ENCODE measurements at regions not wholly inside any gene's neighbourhood (a gene's known extent, or its start where the extent isn't known, plus 50 kb on each side); places are given as distances from the start of the nearest gene placed in this dataset.
"Not testable (repeated sequence)": the region's sequence is repeated elsewhere in the genome, so short reads cannot be mapped to it uniquely, and the experiment has no call there.

DNA sequence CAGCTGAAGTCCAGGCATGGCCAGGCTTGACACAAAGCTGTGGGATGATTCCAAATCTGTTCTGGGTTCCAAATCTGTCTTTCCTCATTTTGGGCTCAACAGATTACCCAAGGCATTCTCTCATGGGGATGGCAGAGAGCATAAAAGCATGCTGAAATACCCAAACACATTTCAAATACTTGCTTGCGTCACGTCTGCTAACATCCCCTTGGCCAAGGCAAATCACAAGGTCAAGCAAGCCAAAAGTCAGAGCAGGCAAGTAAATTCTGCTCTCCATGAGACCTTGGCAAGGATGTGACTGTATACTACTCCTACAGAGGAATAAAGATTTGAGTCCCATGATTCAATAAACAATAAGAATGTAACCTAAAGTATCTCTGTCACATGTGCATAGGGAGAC is 306.7 kb downstream of the EPB41L4A start:
- no peak for DNase-seq (ENCODE audit: low read depth)

DNA sequence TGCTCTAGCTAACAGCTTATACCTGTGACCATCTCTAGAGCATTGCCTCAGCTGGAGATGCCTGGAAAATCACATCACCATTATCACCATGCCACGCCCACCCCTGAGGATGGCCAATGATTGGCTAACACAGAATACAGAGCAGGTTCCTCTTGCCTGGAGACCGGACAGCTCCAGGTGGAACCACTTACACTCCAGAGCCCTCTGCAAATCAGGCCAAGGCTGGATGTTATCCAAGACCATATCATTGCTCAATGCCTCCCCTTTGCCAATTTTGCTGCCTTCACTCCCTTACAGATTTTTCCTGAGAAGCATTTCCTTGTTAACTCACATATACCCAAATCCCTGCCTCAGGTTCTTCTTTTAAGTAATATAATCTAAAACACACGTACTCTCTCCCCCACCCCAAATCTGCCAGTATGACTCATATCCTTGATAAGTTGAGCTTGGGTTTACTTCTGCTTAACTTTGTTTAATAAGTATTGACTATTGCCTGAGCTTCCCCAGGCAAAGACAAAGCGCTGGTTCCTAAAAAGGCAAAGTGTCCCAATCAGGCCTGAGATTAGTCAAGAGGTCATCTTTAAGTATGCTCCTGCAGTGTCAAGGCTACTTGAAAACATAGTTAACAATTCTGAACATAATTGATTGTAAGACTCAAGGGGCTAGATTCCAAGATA is 309.6 kb downstream of the EPB41L4A start:
- DNase-seq (ENCODE audit: low read depth): peak; percentile 85

DNA sequence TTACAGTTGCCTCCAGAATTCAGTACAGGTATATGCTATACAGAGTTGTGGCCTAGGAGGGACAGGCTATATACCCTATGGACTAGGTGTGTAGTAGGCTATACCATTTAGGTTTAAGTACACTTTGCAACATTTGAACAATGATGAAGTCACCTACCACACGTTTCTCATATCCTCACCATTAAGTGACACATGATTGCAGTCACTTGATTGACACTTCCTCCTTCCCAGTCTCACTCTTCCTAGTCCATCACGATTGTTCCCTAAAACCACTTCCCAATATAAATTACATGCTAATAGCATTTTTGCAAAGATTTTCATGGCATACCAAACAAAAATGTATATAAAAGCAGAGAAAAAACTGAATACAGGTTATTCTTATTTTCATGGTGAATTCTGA is 312.2 kb downstream of the EPB41L4A start:
- no peak for DNase-seq (ENCODE audit: low read depth)

DNA sequence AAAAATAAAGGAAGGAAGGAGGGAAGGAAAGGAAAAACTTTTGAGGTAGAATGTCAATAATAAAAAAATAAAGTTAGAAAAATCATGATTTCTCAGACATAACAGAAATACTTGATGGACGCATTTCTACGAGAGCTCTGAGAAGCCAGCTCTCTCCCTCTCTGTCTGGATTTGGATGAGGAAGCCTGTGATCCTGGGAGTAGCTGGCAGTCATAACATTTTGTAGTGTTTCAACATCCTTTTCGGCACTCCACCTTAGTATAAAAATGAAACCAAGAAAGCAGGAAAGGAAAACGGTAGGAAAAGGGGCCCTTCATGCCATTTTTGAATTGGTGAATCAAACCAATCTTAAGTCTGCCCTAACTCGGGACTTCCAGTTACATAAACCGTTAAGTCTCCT is 321.3 kb downstream of the EPB41L4A start:
- DNase-seq (ENCODE audit: low read depth): peak; percentile 13

DNA sequence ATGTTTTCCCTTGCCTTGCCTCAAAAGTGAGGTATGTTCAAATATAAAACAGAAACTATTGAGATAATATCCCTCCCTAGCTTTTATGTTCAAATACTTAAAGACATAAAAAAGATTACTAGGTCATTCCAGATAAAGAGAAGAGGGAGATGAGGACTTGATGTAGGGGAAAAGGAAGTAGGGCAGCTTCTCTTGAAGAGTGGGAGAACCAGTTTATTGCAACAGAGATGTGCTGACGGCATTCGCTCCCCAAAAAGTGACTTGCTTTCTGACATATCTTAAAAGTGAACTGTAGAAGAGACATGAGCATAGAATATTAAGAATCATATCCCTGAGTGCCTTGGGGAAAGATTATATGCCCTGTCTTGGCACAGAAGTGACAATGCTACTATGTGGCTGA is 330.2 kb upstream of the NREP start:
- no peak for DNase-seq (ENCODE audit: low read depth)

DNA sequence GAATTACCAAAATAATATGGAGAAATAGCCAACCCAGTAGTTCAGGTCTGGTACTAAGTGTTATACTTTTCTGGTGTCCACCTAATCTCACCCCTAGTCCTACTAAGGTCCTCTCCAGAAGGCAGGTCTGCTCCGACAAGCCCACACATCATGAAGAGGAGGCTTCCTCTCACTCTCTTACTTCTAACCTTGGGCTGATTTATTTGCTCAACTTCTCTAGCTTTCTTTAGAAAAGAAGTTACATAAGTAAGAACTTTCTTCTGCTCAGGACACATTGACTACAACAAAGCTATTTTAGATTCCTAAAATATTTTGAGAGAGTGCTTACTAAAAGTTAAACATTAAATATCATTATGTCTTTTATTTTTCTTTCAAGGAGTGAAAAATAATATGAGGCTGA is 329.7 kb upstream of the NREP start:
- DNase-seq (ENCODE audit: low read depth): no peak

DNA sequence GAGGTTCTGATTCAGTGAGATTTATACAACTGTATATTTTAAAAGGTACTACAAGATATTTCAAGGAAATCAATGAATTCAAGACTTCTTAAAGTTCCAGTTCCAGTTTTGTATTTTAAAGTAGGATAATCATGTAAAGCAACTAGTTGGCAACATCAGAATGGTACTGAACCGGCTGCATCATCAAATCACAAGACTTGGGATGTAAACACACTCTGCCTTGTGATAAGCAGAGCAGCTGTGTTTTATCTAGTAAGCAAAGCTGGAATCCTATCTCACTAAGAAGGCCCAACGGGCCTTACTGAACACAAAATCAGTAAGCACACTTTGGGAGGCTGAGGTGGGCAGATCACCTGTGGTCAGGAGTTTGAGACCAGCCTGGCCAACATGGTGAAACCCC is 327.2 kb upstream of the NREP start:
- peak; percentile 83 for DNase-seq (ENCODE audit: low read depth)

DNA sequence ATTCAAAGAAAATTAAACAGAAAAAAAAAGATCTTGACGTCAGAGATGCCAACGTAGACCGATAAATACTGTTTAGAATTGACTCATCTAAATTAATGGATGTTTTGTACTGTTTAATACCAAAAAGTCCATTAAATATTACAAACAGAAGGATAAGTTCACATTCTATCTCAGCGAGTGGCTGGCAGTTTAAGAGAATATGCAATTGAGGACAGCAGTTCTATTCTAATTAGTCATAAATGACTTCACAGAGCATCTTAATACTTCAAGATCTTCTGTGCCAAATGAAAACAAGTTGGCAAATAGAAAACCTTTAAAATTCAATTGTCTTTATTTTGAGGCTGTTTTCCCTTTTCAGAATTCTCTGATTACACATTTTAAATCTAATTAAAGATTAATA is 326.6 kb upstream of the NREP start:
- DNase-seq (ENCODE audit: low read depth): peak; percentile 18

DNA sequence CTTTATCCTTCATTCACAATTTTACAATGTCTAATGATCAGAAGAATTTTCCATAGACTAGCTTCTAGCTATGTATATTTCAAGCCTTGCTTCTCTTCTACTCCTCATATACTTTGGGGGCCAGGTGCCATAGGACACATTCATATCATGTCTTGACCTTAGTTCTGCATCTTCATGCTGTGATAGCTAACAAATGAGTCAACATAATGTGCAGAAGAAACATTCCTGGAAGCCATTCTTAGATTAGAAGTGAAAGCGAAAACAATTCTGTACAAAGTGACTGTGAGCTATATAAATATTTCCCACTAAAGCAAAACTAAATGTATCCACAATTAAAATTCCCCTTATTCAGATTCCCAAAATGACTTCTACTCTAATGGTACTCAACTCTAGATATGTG is 320.2 kb upstream of the NREP start:
- peak; percentile 46 for DNase-seq (ENCODE audit: low read depth)

DNA sequence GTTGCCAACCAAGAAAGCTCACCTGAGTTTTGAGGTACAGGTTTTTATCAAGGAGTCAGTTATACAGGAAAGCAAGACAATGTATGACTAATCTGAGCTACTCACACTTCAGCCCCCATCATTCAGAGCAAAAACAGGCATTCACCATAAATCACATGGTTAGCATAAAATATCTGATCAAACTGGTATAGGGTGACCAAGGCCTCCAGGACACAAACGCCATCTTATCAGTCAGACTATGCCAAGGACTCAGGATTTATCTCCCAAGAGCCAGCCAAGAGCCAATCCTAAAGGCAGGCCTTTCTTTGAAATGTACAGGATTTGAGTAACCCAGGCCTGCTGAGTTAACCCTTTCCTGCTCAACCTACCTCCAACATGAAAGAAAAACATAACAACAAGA is 313.0 kb upstream of the NREP start:
- no peak for DNase-seq (ENCODE audit: low read depth)

DNA sequence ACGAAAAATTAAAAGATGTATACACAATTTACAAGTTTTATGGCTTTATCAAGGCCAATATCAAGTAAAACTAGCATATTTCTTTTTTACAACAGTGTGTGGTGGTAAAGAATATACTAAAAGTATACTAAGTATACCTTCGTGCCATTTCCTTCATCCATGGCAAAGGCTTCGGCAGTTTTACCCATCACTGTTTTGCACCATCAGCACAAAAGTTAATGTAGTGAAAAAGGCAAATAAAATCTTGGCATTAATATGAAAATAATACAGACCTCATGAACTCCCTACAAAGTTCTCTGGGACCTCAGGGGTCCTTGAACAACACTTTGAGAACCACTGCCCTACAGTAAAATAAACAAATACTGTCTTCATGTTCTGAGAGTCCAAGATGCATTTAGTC is 312.3 kb upstream of the NREP start:
- no peak for DNase-seq (ENCODE audit: low read depth)

DNA sequence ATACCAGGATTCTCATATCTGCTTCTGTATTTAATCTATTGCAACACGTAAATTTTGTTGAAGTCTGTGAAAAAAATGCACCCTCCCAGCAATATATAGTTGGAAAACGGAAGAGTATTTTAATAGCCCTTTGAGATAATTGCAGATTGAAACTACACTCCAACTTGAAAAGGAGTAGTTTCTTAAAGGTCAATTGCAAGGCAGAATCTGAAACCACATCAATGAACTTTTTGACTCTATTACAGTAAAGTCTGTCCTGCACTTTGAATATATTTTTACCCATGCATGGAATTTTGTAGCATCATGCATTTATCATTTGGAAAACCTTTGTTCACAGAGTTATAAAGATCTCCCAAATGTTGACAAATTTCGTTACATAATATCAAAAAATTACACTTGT is 311.6 kb upstream of the NREP start:
- DNase-seq (ENCODE audit: low read depth): no peak

DNA sequence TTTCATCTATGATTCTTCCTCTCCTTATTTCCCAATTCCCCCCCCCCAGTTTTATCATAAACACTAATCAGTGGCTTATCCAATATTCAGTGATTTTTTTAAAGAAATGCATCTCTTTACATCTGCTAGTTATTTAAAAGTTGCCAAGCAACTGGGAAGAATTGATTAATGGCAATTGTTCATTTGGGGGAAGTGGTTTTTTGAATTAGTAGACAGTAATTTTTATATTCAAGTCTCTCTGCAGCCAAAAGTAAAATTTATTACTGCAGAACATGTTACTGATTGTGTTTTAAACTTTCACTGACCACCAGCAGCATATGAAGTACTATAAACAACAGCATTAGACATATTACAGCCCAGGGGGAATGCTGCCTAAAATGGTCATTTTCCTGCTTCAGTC is 308.8 kb upstream of the NREP start:
- DNase-seq (ENCODE audit: low read depth): no peak

DNA sequence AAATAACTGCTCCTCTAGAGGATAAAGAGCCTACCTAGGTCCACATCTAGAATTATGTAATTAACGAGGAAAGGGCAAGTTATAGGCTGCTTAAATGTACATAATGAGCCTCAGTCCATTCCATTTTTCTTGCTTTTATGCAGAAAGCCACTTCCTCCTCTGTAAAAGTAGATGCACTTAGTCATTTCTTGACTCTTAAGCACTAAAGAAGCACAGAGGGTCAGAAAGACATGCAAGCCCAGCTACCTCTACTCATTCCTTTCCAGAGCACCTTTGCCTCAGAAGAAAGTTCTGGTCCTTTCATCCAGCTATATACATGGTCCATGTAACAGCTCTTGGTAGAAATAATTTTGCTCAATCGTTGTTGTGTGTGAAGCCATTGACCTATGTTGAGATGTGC is 308.0 kb upstream of the NREP start:
- DNase-seq (ENCODE audit: low read depth): no peak

DNA sequence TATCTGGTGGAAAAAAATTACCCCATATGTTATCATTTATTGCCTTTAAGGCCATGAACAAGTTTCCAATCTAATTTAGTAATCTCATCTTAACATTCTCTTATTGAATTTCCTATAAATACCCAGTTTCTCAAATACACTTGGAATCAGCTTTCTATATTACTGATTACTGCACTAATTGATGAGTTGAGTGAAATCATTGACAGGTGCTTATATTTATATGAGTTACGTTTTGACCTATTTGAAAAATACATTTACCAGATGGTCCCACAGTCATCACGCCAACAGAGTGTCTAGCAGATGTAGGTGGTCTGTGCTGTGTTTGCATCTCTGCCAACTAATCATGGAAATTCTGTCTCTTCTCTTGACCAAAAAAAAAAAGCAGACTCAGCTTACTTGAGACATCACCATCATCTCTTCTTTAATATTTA is 307.3 kb upstream of the NREP start:
- DNase-seq (ENCODE audit: low read depth): no peak

DNA sequence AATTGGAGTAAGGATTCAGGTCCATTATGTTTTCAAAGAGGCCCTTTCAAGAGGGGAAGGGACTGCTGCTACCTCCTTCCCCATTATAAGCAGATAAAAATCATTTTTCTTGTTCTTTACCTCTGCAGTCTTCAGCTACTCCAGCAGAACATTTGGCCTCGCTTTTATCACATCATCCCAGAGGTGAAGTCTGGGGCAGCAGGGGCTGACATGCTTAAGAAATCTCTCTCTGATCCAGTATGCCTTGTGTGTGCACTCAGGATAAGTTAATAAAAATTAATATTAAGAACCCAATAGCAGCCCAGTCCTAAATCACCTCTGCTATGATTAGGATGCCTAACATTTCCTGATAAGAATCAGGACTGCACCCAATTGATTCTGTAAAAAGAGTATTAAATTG is 306.9 kb upstream of the NREP start:
- no peak for DNase-seq (ENCODE audit: low read depth)

DNA sequence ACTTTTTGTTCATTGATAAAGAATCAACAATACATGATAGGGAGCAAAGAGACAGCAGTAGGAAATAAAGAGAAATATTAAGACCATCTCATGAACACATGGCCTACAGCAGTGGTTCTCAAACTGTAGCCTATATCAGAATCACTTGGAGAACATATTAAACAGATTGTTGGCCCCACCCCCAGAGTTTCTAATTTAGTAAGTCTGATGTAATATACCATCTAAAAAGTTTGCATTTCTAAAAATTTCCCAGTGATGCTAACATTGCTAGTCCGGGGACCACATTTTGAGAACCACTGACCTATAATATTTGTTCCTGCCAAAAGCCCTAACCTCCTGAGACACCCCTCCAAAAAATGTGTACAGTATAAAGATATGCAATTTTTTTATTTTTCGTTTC is 306.2 kb upstream of the NREP start:
- no peak for DNase-seq (ENCODE audit: low read depth)

DNA sequence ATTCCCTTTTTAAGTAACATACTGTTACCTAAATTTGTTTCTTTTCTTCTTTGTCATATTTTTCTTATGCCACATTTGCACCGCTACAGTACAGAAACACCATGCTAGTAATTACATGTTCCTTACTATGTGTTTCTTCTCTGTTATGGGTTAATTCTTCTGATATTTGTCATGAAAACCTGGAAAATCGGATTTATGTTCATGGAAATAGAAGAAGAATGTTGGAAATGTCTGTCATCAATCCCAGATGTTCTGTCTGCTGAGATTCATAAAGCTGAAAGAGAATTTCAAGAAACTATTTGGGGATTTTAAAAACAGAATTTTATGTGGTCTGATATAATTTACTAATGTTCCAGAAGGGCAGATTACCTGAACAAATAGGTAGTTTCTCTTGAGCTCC is 305.2 kb upstream of the NREP start:
- DNase-seq (ENCODE audit: low read depth): no peak

DNA sequence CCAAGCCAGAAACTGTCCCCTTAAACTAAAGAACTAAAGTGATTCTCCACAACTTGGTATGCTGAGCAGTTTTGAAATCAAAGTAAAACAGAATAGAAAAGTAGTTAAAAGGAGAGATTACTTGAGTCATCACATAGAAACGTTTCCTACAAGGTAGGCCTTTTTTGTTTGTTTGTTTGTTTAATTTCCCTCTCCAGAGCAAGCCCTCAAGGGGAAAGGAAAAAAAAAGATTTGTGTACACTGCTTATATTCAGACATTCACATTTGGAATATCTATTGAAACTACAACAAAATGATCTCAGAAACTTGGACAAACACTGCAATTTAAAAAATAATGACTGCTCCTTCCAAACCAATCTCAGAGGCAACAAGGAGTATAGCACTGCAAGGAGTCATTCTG is 304.7 kb upstream of the NREP start:
- DNase-seq (ENCODE audit: low read depth): no peak

DNA sequence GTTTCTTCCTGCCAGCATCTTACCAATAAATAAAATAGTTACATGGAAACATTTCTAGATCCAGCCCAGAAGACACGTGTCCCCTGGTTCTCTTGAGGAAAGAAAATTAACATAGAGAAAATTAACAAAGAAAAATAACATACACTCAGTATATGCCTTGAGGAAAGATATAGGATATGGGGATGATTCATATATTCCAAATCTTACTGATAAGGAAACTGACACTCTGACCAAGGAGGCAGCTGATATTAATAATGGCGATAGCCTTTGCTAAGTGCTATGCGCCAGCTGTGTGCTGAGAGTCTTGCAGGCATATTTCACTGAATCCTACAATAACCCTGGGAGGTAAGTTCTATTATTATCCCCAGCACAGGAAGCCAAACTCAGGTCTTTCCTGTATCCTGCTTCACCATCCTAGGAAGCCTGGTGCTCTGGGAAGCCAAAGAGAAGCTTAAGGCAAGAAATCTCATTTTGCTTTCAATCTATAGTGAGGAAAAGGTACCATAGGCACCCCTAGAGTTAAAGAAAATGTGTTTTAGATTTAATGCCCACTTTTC is 302.7 kb upstream of the NREP start:
- DNase-seq (ENCODE audit: low read depth): peak; percentile 15

DNA sequence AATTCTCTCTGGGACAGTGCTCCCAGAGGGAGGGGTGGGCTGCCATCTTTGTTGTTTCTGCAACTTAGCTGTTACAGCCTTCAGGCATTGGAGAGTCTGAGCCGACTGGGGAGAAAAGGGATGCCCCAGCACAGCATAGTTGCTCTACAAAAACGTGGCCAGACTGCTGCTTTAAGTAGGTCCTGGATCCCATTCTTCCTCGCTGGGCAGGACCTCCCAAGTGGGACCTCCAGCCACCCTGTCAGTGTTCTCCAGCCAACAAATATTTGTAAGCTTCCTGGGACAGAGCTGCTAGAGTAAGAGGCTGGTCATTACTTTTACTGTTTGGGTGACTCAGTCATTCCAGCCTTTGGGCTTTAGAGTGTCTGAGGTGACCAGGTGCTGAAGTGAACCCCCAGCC is 292.7 kb upstream of the NREP start:
- DNase-seq (ENCODE audit: low read depth): no peak

DNA sequence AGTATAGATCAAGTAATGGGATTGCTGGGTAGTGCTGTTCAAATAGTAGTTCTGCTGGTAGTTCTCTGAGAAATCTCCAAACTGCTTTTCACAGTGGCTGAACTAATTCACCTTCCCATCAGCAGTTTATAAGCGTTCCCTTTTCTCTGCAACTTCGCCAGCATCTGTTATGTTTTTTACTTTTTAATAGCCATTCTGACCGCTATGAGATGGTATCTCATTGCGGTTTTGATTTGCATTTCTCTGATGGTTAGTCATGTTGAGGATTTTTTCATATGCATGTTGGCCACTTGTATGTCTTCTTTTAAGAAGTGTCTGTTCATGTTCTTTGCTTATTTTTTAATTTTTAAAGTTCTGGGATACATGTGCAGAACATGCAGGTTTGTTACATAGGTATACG is 279.2 kb upstream of the NREP start:
- peak; percentile 16 for DNase-seq (ENCODE audit: low read depth)

DNA sequence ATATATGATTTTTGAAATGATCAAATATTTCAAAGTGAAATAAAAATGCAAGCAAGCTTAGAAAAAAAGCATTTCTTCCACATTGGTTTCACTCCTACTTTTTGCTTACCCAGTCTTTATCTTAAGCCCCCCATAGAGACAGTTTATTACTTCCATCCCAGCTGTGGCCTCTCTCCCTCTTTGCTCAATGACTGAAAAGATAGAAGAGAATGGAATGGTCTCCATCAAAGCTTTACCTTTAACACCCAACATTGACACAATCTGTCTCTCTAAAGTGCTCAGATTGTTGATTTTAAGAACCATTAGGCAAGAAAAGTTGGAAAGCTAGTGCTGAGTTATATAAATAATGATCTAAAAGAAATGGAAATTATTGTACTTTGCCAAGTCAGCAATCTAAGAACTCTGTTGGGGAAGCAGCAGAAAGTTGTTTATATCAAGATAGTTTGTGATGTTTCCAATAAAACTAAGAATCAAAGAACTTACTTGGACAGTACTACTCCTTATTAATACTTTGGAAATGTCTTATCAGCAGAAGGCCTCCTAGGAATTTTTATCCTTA is 277.5 kb upstream of the NREP start:
- DNase-seq (ENCODE audit: low read depth): no peak

DNA sequence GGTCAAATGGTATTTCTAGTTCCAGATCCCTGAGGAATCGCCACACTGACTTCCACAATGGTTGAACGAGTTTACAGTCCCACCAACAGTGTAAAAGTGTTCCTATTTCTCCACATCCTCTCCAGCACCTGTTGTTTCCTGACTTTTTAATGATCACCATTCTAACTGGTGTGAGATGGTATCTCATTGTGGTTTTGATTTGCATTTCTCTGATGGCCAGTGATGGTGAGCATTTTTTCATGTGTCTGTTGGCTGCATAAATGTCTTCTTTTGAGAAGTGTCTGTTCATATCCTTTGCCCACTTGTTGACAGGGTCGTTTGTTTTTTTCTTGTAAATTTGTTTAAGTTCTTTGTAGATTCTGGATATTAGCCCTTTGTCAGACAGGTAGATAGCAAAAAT is 269.9 kb upstream of the NREP start:
- not testable (repeated sequence) for DNase-seq (ENCODE audit: low read depth)

Measured in amniotic epithelial cell (primary cell).